Caco-2 (cell line): ENCODE measurements at regions not wholly inside any gene's neighbourhood (a gene's known extent, or its start where the extent isn't known, plus 50 kb on each side); places are given as distances from the start of the nearest gene placed in this dataset.

Experiments
- BruUV-seq: library from RNA; stranded (reverse); fragments of 400-500 nt; replicated peaks from 2 replicates; lab custom pipeline; 2021; lab: Mats Ljungman, UMichigan
- CTCF ChIA-PET: fragments of 300-600 bp; sonication (Branson Sonifier 250); formaldehyde crosslinking; loops from one replicate; lab custom pipeline; 2022; ENCODE audit warnings: antibody characterized with exemption; lab: Charles Lee
- POLR2A ChIA-PET: fragments of 300-600 bp; sonication (Branson Sonifier 250); formaldehyde crosslinking; loops from one replicate; lab custom pipeline; 2022; ENCODE audit warnings: antibody characterized with exemption; lab: Charles Lee
- DNase-seq, 2 experiments: peaks; one replicate each; pipeline versions ENCODE4 v3.0.0 to v3.0.0-alpha.2; 2020 to 2022
- H3K27me3 ChIP-seq: replicated peaks from 2 replicates; pipeline ENCODE4 v1.6.0; 2011; ENCODE audit warnings: low read length; ENCODE audit not compliant: control insufficient read depth, insufficient read depth
- H3K36me3 ChIP-seq: 2 replicates; pipeline ENCODE4 v1.5.1; 2011; ENCODE audit warnings: low read length; ENCODE audit not compliant: control insufficient read depth, insufficient read depth
- H3K4me1 ChIP-seq: fragments of 250-450 bp; sonication (Bioruptor Pico); 2 replicates; pipeline ENCODE4 v1.5.1; 2020; ENCODE audit warnings: mild to moderate bottlenecking
- H3K4me3 ChIP-seq: 2 replicates; pipeline ENCODE4 v1.5.1; 2011; ENCODE audit warnings: low read depth, mild to moderate bottlenecking, control low read depth, low read length
- H3K9me3 ChIP-seq: fragments of 250-450 bp; sonication (Bioruptor Pico); 2 replicates; pipeline ENCODE4 v1.5.1; 2020; ENCODE audit warnings: mild to moderate bottlenecking, moderate library complexity
- H3K27ac Mint-ChIP-seq: one replicate; pipeline ENCODE4 v1.8.0; 2022; ENCODE audit warnings: mixed read lengths; ENCODE audit not compliant: unreplicated experiment
- H3K27me3 Mint-ChIP-seq: one replicate; pipeline ENCODE4 v1.8.0; 2022; ENCODE audit warnings: mixed read lengths; ENCODE audit not compliant: insufficient read depth, unreplicated experiment
- H3K36me3 Mint-ChIP-seq: one replicate; pipeline ENCODE4 v1.8.0; 2022; ENCODE audit warnings: mild to moderate bottlenecking, mixed read lengths; ENCODE audit not compliant: insufficient read depth, unreplicated experiment
- H3K4me1 Mint-ChIP-seq: one replicate; pipeline ENCODE4 v1.8.0; 2022; ENCODE audit warnings: low read depth, mixed read lengths; ENCODE audit not compliant: unreplicated experiment
- H3K4me3 Mint-ChIP-seq: one replicate; pipeline ENCODE4 v1.8.0; 2022; ENCODE audit warnings: mild to moderate bottlenecking, moderate library complexity, mixed read lengths; ENCODE audit not compliant: unreplicated experiment
- H3K9me3 Mint-ChIP-seq: one replicate; pipeline ENCODE4 v1.8.0; 2022; ENCODE audit warnings: mixed read lengths; ENCODE audit not compliant: unreplicated experiment
- intact Hi-C: fragments of 100-400 bp; cut with micrococcal nuclease; formaldehyde crosslinking; loops from one replicate; pipeline ENCODE4 v1.10.0; 2022; ENCODE audit not compliant: unreplicated experiment
- TF ChIP-seq, protein P1 (sequence below), 2 experiments: fragments of 200-600 bp in 1 of 2; IDR thresholded peaks; 1 replicate in 1 of 2; 2 replicates in 1 of 2; pipeline versions ENCODE4 v1.5.1 to v1.8.0; 2011 to 2022; ENCODE audit warnings: antibody characterized with exemption in 1 of 2, control low read depth in 1 of 2, inconsistent platforms in 1 of 2, low read depth in 1 of 2, low read length in 1 of 2, mild to moderate bottlenecking in 1 of 2, moderate library complexity in 1 of 2; ENCODE audit not compliant: insufficient read depth in 1 of 2, severe bottlenecking in 1 of 2, unreplicated experiment in 1 of 2

GRCh38 chr13:71323266-71323665 lies 543.7 kb downstream of the DACH1 start:
- no peak overlapping the region for H3K4me3 Mint-ChIP-seq
- Histone ChIP-seq H3K4me1 (no peaks in the 10 kb centered on the region), H3K36me3 (no peaks in the 10 kb centered on the region), H3K9me3 (no peaks in the 10 kb centered on the region), H3K27me3 (no peaks in the 10 kb centered on the region), H3K4me3 (no peak overlapping the region)
- H3K9me3 Mint-ChIP-seq: peaks cover 9% of the 10 kb centered on the region
- POLR2A ChIA-PET: no interaction called here
- no peak overlapping the region for H3K27ac Mint-ChIP-seq
- H3K36me3 Mint-ChIP-seq: no peaks in the 10 kb centered on the region
- peaks cover 5% of the 10 kb centered on the region for H3K27me3 Mint-ChIP-seq
- no peak for DNase-seq
- no peaks in the 10 kb centered on the region for H3K4me1 Mint-ChIP-seq
- intact Hi-C loops: no loop called here
- CTCF ChIA-PET: no interaction called here
- TF ChIP-seq, protein P1, sequence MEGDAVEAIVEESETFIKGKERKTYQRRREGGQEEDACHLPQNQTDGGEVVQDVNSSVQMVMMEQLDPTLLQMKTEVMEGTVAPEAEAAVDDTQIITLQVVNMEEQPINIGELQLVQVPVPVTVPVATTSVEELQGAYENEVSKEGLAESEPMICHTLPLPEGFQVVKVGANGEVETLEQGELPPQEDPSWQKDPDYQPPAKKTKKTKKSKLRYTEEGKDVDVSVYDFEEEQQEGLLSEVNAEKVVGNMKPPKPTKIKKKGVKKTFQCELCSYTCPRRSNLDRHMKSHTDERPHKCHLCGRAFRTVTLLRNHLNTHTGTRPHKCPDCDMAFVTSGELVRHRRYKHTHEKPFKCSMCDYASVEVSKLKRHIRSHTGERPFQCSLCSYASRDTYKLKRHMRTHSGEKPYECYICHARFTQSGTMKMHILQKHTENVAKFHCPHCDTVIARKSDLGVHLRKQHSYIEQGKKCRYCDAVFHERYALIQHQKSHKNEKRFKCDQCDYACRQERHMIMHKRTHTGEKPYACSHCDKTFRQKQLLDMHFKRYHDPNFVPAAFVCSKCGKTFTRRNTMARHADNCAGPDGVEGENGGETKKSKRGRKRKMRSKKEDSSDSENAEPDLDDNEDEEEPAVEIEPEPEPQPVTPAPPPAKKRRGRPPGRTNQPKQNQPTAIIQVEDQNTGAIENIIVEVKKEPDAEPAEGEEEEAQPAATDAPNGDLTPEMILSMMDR (IDR thresholded peaks at IDR 0.05; ENCODE audit: insufficient read depth in 1 of 2, low read depth in 1 of 2, low read length in 1 of 2, severe bottlenecking in 1 of 2, unreplicated experiment in 1 of 2): no peak
- no TSS peak for BruUV-seq

- no peaks in the 10 kb centered on the region for H3K36me3 Mint-ChIP-seq
- no peaks in the 10 kb centered on the region for H3K27me3 Mint-ChIP-seq
- H3K4me3 Mint-ChIP-seq: no peak overlapping the region
- TF ChIP-seq, protein P1 (IDR thresholded peaks at IDR 0.05; ENCODE audit: insufficient read depth in 1 of 2, low read depth in 1 of 2, low read length in 1 of 2, severe bottlenecking in 1 of 2, unreplicated experiment in 1 of 2): peak; percentile 67 to 69
- Histone ChIP-seq H3K27me3 (no peaks in the 10 kb centered on the region), H3K36me3 (no peaks in the 10 kb centered on the region), H3K4me1 (no peaks in the 10 kb centered on the region), H3K4me3 (no peak overlapping the region), H3K9me3 (no peaks in the 10 kb centered on the region)
- no TSS peak for BruUV-seq
- peak in 1 of 2 experiments; percentile 55 for DNase-seq
- ChIA-PET POLR2A (no interaction called here), CTCF (no interaction called here)
- peaks cover 9% of the 10 kb centered on the region for H3K9me3 Mint-ChIP-seq
- intact Hi-C loops: loop anchor here (1.0 to 2.0 kb wide), 6 partner anchors 80 to 1376 kb away; no protein-coding TSS in a partner anchor
- no peaks in the 10 kb centered on the region for H3K4me1 Mint-ChIP-seq
- H3K27ac Mint-ChIP-seq: no peak overlapping the region
These were observed 546.6 kb downstream of the DACH1 start for GRCh38 chr13:71320452-71320851.

DNA sequence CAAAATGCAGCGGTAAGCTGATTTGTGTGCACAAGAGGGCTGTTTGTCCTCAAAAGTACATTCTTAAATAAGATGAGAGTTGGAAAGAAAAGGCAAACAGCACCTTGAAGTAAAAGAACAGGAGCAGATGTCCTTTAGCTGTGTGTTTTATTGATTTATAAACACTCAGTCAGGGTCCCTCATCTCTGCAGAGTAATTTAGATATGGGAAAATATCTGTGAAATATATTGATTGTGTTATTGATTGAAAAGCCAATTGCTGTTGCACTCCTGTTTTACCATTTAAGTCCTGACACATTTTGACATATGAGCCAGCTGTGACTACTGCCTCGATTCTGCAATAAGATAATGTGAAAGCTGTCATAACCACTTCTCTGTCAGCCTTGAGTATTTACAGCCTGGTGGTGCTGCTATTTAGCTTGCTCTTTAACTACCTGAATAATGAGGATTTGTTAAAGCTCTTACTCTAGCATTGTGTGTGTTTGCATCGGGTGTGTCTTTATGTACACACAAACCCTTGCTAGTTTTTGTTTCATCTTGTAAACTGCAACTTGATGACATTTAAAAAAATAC lies 550.1 kb downstream of the DACH1 start:
- H3K27me3 Mint-ChIP-seq: no peaks in the 10 kb centered on the region
- no peaks in the 10 kb centered on the region for H3K4me1 Mint-ChIP-seq
- H3K4me3 Mint-ChIP-seq: no peak overlapping the region
- intact Hi-C loops: loop anchor here (1.0 to 10.0 kb wide), 2 partner anchors 156 to 352 kb away; no protein-coding TSS in a partner anchor
- CTCF ChIA-PET: no interaction called here
- no peaks in the 10 kb centered on the region for H3K4me1 ChIP-seq
- no TSS peak for BruUV-seq
- H3K36me3 ChIP-seq: no peaks in the 10 kb centered on the region
- POLR2A ChIA-PET: no interaction called here
- H3K9me3 ChIP-seq: no peaks in the 10 kb centered on the region
- DNase-seq: no peak
- H3K4me3 ChIP-seq: no peak overlapping the region
- TF ChIP-seq, protein P1 (IDR thresholded peaks at IDR 0.05; ENCODE audit: insufficient read depth in 1 of 2, low read depth in 1 of 2, low read length in 1 of 2, severe bottlenecking in 1 of 2, unreplicated experiment in 1 of 2): no peak
- peaks cover 9% of the 10 kb centered on the region for H3K9me3 Mint-ChIP-seq
- no peak overlapping the region for H3K27ac Mint-ChIP-seq
- no peaks in the 10 kb centered on the region for H3K36me3 Mint-ChIP-seq
- no peaks in the 10 kb centered on the region for H3K27me3 ChIP-seq
